Ishikawa (cell line): ENCODE measurements at regions not wholly inside any gene's neighbourhood (a gene's known extent, or its start where the extent isn't known, plus 50 kb on each side); places are given as distances from the start of the nearest gene placed in this dataset.

Experiments
- CEBPB ChIP-seq: IDR thresholded peaks from 2 replicates; pipeline ENCODE4 v1.6.1; 2012
- CREB1 ChIP-seq: IDR thresholded peaks from 2 replicates; pipeline ENCODE4 v1.6.1; 2012; ENCODE audit warnings: low read depth
- EGR1 ChIP-seq: IDR thresholded peaks from 2 replicates; pipeline ENCODE4 v1.6.1; 2012
- EP300 ChIP-seq: IDR thresholded peaks from 2 replicates; pipeline ENCODE4 v1.6.1; 2012; ENCODE audit warnings: borderline replicate concordance
- FOXM1 ChIP-seq: IDR thresholded peaks from 2 replicates; pipeline ENCODE4 v1.6.1; 2012; ENCODE audit warnings: low read depth, borderline replicate concordance
- MAX ChIP-seq: IDR thresholded peaks from 2 replicates; pipeline ENCODE4 v1.6.1; 2012
- NFIC ChIP-seq: IDR thresholded peaks from 2 replicates; pipeline ENCODE4 v1.6.1; 2012
- RAD21 ChIP-seq: IDR thresholded peaks from 2 replicates; pipeline ENCODE4 v1.6.1; 2012; ENCODE audit warnings: low read depth
- TAF1 ChIP-seq: IDR thresholded peaks from 2 replicates; pipeline ENCODE4 v1.6.1; 2012; ENCODE audit warnings: low read depth, mild to moderate bottlenecking
- TCF12 ChIP-seq: IDR thresholded peaks from 2 replicates; pipeline ENCODE4 v1.6.1; 2012; ENCODE audit warnings: low read depth
- TEAD4 ChIP-seq: IDR thresholded peaks from 2 replicates; pipeline ENCODE4 v1.6.1; 2012
- USF1 ChIP-seq: IDR thresholded peaks from 2 replicates; pipeline ENCODE4 v1.6.1; 2012
- YY1 ChIP-seq: IDR thresholded peaks from 2 replicates; pipeline ENCODE4 v1.6.1; 2012; ENCODE audit warnings: low read depth
- ZBTB7A ChIP-seq: IDR thresholded peaks from 2 replicates; pipeline ENCODE4 v1.6.1; 2012; ENCODE audit warnings: low read depth
- TF ChIP-seq, protein P1 (sequence below): IDR thresholded peaks from 2 replicates; pipeline ENCODE4 v1.6.1; 2012; ENCODE audit warnings: low read depth, mild to moderate bottlenecking

GRCh38 chr6:112986321-112986720 is 639.2 kb downstream of the RFPL4B start:
- TF ChIP-seq YY1 (no peak), EGR1 (no peak), MAX (no peak), CREB1 (no peak), FOXM1 (no peak), RAD21 (no peak), NFIC (no peak), USF1 (no peak)

DNA sequence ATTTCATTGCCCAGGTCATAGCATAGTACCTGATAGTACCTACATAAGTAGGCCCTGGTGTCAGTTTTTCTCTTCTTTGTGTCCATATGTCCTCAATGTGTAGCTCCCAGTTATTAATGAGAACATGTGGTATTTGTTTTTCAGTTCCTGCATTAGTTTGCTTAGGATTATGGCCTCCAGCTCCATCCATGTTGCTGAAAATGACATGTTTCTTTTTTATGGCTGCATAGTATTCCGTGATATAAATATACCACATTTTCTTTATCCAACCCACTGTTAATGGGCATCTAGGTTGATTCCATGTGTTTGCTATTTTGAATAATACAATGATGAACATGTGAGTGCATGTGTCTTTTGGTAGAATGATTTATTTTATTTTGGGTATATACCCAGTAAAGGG is 641.6 kb downstream of the RFPL4B start:
- TF ChIP-seq CEBPB (no peak), NFIC (no peak), TAF1 (no peak), RAD21 (no peak), FOXM1 (no peak), EP300 (no peak), USF1 (no peak), TCF12 (no peak), EGR1 (no peak), CREB1 (no peak), ZBTB7A (no peak), TEAD4 (no peak), YY1 (no peak), MAX (no peak)
- TF ChIP-seq, protein P1, sequence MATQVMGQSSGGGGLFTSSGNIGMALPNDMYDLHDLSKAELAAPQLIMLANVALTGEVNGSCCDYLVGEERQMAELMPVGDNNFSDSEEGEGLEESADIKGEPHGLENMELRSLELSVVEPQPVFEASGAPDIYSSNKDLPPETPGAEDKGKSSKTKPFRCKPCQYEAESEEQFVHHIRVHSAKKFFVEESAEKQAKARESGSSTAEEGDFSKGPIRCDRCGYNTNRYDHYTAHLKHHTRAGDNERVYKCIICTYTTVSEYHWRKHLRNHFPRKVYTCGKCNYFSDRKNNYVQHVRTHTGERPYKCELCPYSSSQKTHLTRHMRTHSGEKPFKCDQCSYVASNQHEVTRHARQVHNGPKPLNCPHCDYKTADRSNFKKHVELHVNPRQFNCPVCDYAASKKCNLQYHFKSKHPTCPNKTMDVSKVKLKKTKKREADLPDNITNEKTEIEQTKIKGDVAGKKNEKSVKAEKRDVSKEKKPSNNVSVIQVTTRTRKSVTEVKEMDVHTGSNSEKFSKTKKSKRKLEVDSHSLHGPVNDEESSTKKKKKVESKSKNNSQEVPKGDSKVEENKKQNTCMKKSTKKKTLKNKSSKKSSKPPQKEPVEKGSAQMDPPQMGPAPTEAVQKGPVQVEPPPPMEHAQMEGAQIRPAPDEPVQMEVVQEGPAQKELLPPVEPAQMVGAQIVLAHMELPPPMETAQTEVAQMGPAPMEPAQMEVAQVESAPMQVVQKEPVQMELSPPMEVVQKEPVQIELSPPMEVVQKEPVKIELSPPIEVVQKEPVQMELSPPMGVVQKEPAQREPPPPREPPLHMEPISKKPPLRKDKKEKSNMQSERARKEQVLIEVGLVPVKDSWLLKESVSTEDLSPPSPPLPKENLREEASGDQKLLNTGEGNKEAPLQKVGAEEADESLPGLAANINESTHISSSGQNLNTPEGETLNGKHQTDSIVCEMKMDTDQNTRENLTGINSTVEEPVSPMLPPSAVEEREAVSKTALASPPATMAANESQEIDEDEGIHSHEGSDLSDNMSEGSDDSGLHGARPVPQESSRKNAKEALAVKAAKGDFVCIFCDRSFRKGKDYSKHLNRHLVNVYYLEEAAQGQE: no peak

DNA sequence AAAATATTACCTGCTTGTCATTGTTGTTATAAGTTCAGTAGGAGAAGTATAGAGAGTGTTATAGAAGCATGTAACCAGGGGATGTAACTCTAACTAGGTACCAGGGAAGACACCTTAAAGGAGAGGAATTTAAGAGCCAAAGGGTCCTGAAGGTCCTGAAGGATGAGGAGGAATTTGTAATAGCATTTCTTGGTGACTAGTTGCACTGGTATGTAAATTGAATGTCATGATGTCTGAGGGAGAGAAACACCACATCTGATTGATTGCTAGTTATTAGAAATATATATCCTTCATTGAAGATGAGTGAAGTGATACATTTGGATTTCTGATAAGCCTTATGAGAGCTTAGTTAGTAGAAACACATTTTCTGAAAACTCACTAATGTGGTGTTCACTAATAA is 643.8 kb downstream of the RFPL4B start:
- TF ChIP-seq, protein P1: no peak
- no peak for TF ChIP-seq EGR1
- no peak for TF ChIP-seq YY1
- no peak for TF ChIP-seq CEBPB
- no peak for TF ChIP-seq RAD21
- TF ChIP-seq TEAD4: no peak
- TF ChIP-seq TAF1: no peak
- no peak for TF ChIP-seq MAX
- no peak for TF ChIP-seq TCF12
- TF ChIP-seq FOXM1: no peak
- no peak for TF ChIP-seq CREB1
- TF ChIP-seq ZBTB7A: no peak

DNA sequence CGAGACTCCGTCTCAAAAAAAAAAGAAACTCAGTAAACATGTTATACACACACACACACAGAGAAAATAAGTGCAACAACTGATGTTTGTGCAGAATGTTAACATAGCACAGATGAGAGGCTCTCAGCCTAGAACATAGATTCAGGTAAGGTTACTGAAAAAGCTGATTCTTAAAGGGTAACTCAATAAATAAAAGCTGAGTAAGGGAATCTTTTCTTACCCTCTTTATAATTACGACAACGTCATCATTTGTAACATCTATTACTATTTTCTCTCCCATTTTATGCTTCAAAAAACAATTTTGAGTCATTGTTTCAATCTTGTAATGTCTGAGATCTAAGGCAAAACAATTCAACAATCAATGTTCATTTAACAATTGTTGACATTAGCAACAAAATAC is 644.8 kb downstream of the RFPL4B start:
- TF ChIP-seq, protein P1: no peak
- no peak for TF ChIP-seq USF1
- no peak for TF ChIP-seq RAD21
- no peak for TF ChIP-seq TCF12
- TF ChIP-seq CEBPB: no peak
- TF ChIP-seq MAX: no peak
- TF ChIP-seq CREB1: no peak
- TF ChIP-seq YY1: no peak
- no peak for TF ChIP-seq EP300
- TF ChIP-seq ZBTB7A: no peak
- TF ChIP-seq EGR1: no peak
- TF ChIP-seq TAF1: no peak
- no peak for TF ChIP-seq NFIC
- no peak for TF ChIP-seq FOXM1
- TF ChIP-seq TEAD4: no peak
